ENCODE measurements at regions not wholly inside any gene's neighbourhood (a gene's known extent, or its start where the extent isn't known, plus 50 kb on each side); places are given as distances from the start of the nearest gene placed in this dataset.
"Not testable (repeated sequence)": the region's sequence is repeated elsewhere in the genome, so short reads cannot be mapped to it uniquely, and the experiment has no call there.

DNA sequence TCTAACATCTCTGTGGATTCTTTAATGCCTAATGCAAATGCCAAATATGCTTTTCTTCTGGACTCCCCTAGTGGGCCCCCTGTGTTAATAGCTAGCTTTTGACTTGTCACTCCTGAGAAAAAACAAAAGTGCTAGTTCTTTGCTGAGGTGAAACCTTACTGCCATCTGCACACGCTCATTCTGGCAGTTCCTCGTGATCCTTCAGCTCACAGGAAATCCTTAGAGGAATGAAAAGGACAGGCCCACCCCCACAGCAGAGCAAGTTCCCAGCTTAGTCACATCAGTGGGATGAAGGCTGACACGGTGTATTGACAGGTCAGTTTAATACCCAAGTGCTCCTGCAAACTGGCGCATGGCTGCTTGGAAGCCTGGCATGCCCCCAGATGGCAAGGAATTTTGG is 165.1 kb upstream of the ATP2B1 start:
- DNase-seq = no peak
- Histone ChIP-seq H3K4me3 (ENCODE audit: low read depth in 1 of 3, low read length in 3 of 3) (no peak overlapping the region), H3K27me3 (ENCODE audit: control insufficient read depth in 3 of 3, insufficient read depth in 3 of 3, low read length in 3 of 3) (no peaks in the 10 kb centered on the region), H3K27ac (ENCODE audit: low read depth in 1 of 3, low read length in 2 of 3) (no peak overlapping the region), H3K9me3 (ENCODE audit: control insufficient read depth in 2 of 2, insufficient read depth in 1 of 2, low read depth in 1 of 2, low read length in 1 of 2) (peaks cover 0 to 7% of the 10 kb centered on the region in 2 donors), H3K36me3 (ENCODE audit: control insufficient read depth in 3 of 3, insufficient read depth in 2 of 3, low read depth in 1 of 3, low read length in 3 of 3) (no peaks in the 10 kb centered on the region), H3K4me1 (ENCODE audit: control insufficient read depth in 3 of 3, insufficient read depth in 2 of 3, low read depth in 1 of 3, low read length in 2 of 3) (no peaks in the 10 kb centered on the region)
- WGBS, 3 donors = 61 to 91% (median 75%) methylated on average over 4 of the region's 4 CpGs
- no peak for FAIRE-seq

DNA sequence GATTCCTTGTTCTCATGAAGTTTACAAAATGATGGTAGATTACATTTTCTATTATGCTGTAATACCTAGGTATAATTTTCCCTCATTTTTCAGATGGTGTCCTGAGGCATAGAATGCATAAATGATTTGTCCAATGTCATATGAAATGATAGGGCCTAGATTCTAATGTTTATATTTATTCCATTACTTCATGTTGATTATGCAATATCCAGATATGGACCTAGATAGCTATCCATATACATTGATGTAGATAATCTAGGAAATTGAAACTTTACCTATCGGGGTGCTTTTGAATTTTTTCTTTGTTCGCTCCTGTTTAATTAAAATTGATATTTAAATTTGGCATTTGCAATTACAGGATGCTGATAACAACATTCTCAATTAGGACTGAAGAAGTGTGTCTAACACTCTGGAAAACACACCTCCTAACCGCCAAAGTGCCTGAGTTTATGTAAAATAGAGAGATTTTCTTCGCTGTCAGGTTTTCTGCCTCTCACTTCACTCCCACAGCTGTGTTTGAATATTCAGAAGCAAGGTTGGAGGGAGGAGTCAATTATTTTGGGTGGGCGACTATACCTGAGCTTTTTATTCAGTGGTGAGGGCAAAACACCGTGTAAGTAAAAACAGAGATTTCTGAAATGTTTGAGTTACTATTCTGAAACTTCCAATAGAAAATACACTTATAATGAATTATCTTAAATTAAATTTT is 164.4 kb upstream of the ATP2B1 start:
- FAIRE-seq (no peak), DNase-seq (no peak)
- no peak overlapping the region for H3K4me3 ChIP-seq (ENCODE audit: low read depth in 1 of 3, low read length in 3 of 3)
- H3K27me3 ChIP-seq (ENCODE audit: control insufficient read depth in 3 of 3, insufficient read depth in 3 of 3, low read length in 3 of 3) = no peaks in the 10 kb centered on the region
- no peak overlapping the region for H3K27ac ChIP-seq (ENCODE audit: low read depth in 1 of 3, low read length in 2 of 3)
- WGBS, 3 donors = 87 to 93% (median 92%) methylated on average over 6 of the region's 6 CpGs
- peaks cover 0 to 7% of the 10 kb centered on the region in 2 donors for H3K9me3 ChIP-seq (ENCODE audit: control insufficient read depth in 2 of 2, insufficient read depth in 1 of 2, low read depth in 1 of 2, low read length in 1 of 2)
- no peaks in the 10 kb centered on the region for H3K36me3 ChIP-seq (ENCODE audit: control insufficient read depth in 3 of 3, insufficient read depth in 2 of 3, low read depth in 1 of 3, low read length in 3 of 3)
- no peaks in the 10 kb centered on the region for H3K4me1 ChIP-seq (ENCODE audit: control insufficient read depth in 3 of 3, insufficient read depth in 2 of 3, low read depth in 1 of 3, low read length in 2 of 3)

GRCh38 chr12:89870413-89871184 is 162.0 kb upstream of the ATP2B1 start:
- Histone ChIP-seq H3K36me3 (ENCODE audit: control insufficient read depth in 3 of 3, insufficient read depth in 2 of 3, low read depth in 1 of 3, low read length in 3 of 3) (no peaks in the 10 kb centered on the region), H3K4me3 (ENCODE audit: low read depth in 1 of 3, low read length in 3 of 3) (no peak overlapping the region), H3K4me1 (ENCODE audit: control insufficient read depth in 3 of 3, insufficient read depth in 2 of 3, low read depth in 1 of 3, low read length in 2 of 3) (no peaks in the 10 kb centered on the region), H3K9me3 (ENCODE audit: control insufficient read depth in 2 of 2, insufficient read depth in 1 of 2, low read depth in 1 of 2, low read length in 1 of 2) (peaks cover 0 to 7% of the 10 kb centered on the region in 2 donors), H3K27me3 (ENCODE audit: control insufficient read depth in 3 of 3, insufficient read depth in 3 of 3, low read length in 3 of 3) (no peaks in the 10 kb centered on the region), H3K27ac (ENCODE audit: low read depth in 1 of 3, low read length in 2 of 3) (no peak overlapping the region)
- no peak for FAIRE-seq
- WGBS, 3 donors = 78 to 89% (median 80%) methylated on average over 6 of the region's 6 CpGs
- no peak for DNase-seq

- not testable (repeated sequence) for H3K4me1 ChIP-seq (ENCODE audit: control insufficient read depth in 3 of 3, insufficient read depth in 2 of 3, low read depth in 1 of 3, low read length in 2 of 3); H3K27me3 ChIP-seq (ENCODE audit: control insufficient read depth in 3 of 3, insufficient read depth in 3 of 3, low read length in 3 of 3); H3K36me3 ChIP-seq (ENCODE audit: control insufficient read depth in 3 of 3, insufficient read depth in 2 of 3, low read depth in 1 of 3, low read length in 3 of 3); DNase-seq; H3K27ac ChIP-seq (ENCODE audit: low read depth in 1 of 3, low read length in 2 of 3); FAIRE-seq; H3K4me3 ChIP-seq (ENCODE audit: low read depth in 1 of 3, low read length in 3 of 3); H3K9me3 ChIP-seq (ENCODE audit: control insufficient read depth in 2 of 2, insufficient read depth in 1 of 2, low read depth in 1 of 2, low read length in 1 of 2)
- WGBS, 3 donors = 96 to 99% (median 97%) methylated on average over 18 to 23 of the region's 23 CpGs
These were observed 159.0 kb upstream of the ATP2B1 start for GRCh38 chr12:89867611-89868010.

DNA sequence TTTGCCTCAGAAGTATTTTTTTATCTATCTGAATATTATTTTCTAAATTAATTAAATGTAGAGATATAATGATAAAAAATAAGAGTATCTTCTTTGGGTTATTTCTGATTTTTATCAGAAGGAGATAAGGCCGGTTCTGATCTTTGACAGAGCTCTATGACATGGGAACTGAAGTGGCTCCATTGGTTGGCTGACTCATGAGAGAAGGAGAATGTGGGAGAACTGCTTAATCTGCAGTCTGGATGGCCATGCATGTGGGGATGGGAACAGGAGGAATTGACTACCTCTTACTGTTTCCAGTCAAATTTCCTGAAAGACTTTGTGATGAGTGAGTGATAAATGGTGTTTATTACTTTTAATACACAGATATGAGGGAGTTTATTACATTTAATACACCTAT is 155.8 kb upstream of the ATP2B1 start:
- Histone ChIP-seq H3K4me3 (ENCODE audit: low read depth in 1 of 3, low read length in 3 of 3) (no peak overlapping the region), H3K9me3 (ENCODE audit: control insufficient read depth in 2 of 2, insufficient read depth in 1 of 2, low read depth in 1 of 2, low read length in 1 of 2) (no peaks in the 10 kb centered on the region), H3K27ac (ENCODE audit: low read depth in 1 of 3, low read length in 2 of 3) (peak overlapping the region in 1 of 3 donors; percentile 77), H3K36me3 (ENCODE audit: control insufficient read depth in 3 of 3, insufficient read depth in 2 of 3, low read depth in 1 of 3, low read length in 3 of 3) (no peaks in the 10 kb centered on the region), H3K4me1 (ENCODE audit: control insufficient read depth in 3 of 3, insufficient read depth in 2 of 3, low read depth in 1 of 3, low read length in 2 of 3) (no peaks in the 10 kb centered on the region), H3K27me3 (ENCODE audit: control insufficient read depth in 3 of 3, insufficient read depth in 3 of 3, low read length in 3 of 3) (no peaks in the 10 kb centered on the region)
- WGBS, 3 donors = 29 to 58% (median 43%) methylated on average over 1 of the region's 1 CpG
- FAIRE-seq (no peak), DNase-seq (no peak)

- no peaks in the 10 kb centered on the region for H3K4me1 ChIP-seq (ENCODE audit: control insufficient read depth in 3 of 3, insufficient read depth in 2 of 3, low read depth in 1 of 3, low read length in 2 of 3)
- no peak for FAIRE-seq
- H3K27me3 ChIP-seq (ENCODE audit: control insufficient read depth in 3 of 3, insufficient read depth in 3 of 3, low read length in 3 of 3) = no peaks in the 10 kb centered on the region
- H3K9me3 ChIP-seq (ENCODE audit: control insufficient read depth in 2 of 2, insufficient read depth in 1 of 2, low read depth in 1 of 2, low read length in 1 of 2) = no peaks in the 10 kb centered on the region
- no peak overlapping the region for H3K4me3 ChIP-seq (ENCODE audit: low read depth in 1 of 3, low read length in 3 of 3)
- no peaks in the 10 kb centered on the region for H3K36me3 ChIP-seq (ENCODE audit: control insufficient read depth in 3 of 3, insufficient read depth in 2 of 3, low read depth in 1 of 3, low read length in 3 of 3)
- no peak for DNase-seq
- H3K27ac ChIP-seq (ENCODE audit: low read depth in 1 of 3, low read length in 2 of 3) = peak overlapping the region in 1 of 3 donors; percentile 36
These were observed 155.3 kb upstream of the ATP2B1 start for GRCh38 chr12:89863968-89864367.

DNA sequence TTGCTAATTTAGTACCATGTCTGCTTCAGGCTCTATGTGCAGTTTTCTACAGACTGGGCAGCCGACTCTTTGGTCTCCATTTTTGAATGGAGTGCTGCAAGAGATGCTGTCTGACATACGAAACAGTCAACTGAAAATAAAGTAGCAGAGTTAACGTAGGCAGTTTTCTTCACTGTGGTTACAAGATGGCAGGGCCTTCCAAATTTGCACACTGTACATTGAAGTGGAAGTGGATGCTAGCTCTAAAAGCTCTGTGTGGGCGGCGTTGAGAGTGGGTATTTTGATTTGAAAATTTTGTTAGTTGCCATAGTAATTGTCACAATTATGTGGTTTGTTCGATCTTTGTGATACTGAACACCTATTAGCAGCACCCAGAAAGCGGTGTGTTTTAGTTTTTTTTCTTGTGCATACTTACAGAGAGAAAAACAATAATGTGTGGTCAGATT is 154.9 kb upstream of the ATP2B1 start:
- FAIRE-seq = no peak
- H3K27ac ChIP-seq (ENCODE audit: low read depth in 1 of 3, low read length in 2 of 3) = peak overlapping the region; percentile 14 to 86 (median 23)
- H3K4me1 ChIP-seq (ENCODE audit: control insufficient read depth in 3 of 3, insufficient read depth in 2 of 3, low read depth in 1 of 3, low read length in 2 of 3) = no peaks in the 10 kb centered on the region
- H3K4me3 ChIP-seq (ENCODE audit: low read depth in 1 of 3, low read length in 3 of 3) = no peak overlapping the region
- H3K9me3 ChIP-seq (ENCODE audit: control insufficient read depth in 2 of 2, insufficient read depth in 1 of 2, low read depth in 1 of 2, low read length in 1 of 2) = no peaks in the 10 kb centered on the region
- no peak for DNase-seq
- WGBS, 3 donors = 60 to 86% (median 63%) methylated on average over 7 of the region's 7 CpGs
- H3K27me3 ChIP-seq (ENCODE audit: control insufficient read depth in 3 of 3, insufficient read depth in 3 of 3, low read length in 3 of 3) = no peaks in the 10 kb centered on the region
- no peaks in the 10 kb centered on the region for H3K36me3 ChIP-seq (ENCODE audit: control insufficient read depth in 3 of 3, insufficient read depth in 2 of 3, low read depth in 1 of 3, low read length in 3 of 3)

DNA sequence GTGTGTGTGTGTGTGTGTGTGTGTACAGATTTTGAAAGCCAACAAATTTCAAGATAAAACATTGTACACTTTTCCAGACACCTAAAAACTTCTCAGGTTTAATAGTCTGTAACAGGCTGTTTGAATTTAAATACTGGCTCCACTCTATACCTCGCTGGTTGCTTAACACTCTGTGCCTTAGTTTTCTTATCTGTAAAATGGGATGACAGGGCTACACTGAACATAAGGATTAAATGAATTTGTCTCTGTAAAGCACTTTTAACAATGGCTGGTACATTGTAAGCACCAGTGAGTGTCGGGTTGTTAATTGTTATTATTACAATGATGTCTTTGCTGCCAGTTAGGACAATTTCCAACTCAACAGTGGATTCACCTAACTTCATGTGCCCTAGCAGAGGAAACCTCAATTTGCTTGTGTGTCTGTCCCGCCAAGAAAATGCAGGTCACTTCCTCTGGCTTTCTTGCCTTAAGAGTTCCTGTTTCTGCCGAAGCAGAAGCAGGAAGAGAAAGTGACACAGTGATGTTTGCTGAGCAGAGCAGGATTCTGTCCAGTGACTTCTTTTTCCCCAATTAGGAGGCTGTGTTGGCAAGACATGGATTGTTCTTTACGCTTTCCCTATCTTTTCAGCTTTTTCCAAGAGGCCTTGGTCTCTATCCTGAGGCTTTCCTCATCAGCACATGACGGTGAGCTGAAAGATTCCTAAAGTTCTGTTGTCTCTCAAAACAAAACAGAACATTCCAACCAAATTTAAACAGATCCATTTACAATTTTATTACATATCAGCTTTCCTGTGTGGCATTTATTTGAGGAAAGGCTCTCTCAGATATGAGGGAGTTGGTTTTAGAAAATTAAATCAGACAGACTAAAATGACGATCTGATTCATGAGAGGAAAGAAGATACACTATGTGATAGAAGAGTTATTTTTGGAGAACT is 154.1 kb upstream of the ATP2B1 start:
- Histone ChIP-seq H3K27ac (ENCODE audit: low read depth in 1 of 3, low read length in 2 of 3) (peak overlapping the region; percentile 14 to 86 (median 23)), H3K36me3 (ENCODE audit: control insufficient read depth in 3 of 3, insufficient read depth in 2 of 3, low read depth in 1 of 3, low read length in 3 of 3) (no peaks in the 10 kb centered on the region), H3K4me1 (ENCODE audit: control insufficient read depth in 3 of 3, insufficient read depth in 2 of 3, low read depth in 1 of 3, low read length in 2 of 3) (no peaks in the 10 kb centered on the region), H3K4me3 (ENCODE audit: low read depth in 1 of 3, low read length in 3 of 3) (no peak overlapping the region), H3K27me3 (ENCODE audit: control insufficient read depth in 3 of 3, insufficient read depth in 3 of 3, low read length in 3 of 3) (no peaks in the 10 kb centered on the region), H3K9me3 (ENCODE audit: control insufficient read depth in 2 of 2, insufficient read depth in 1 of 2, low read depth in 1 of 2, low read length in 1 of 2) (no peaks in the 10 kb centered on the region)
- DNase-seq (peak; percentile 24 to 42), FAIRE-seq (no peak)
- 48 to 75% (median 66%) methylated on average over 7 of the region's 7 CpGs for WGBS, 3 donors
